GM12892 (cell line): ENCODE measurements at regions not wholly inside any gene's neighbourhood (a gene's known extent, or its start where the extent isn't known, plus 50 kb on each side); places are given as distances from the start of the nearest gene placed in this dataset.

Source experiments
- POLR2A ChIP-seq: IDR thresholded peaks from 2 replicates; pipeline ENCODE4 v1.6.1; 2011; ENCODE audit warnings: low read depth, low read length, control low read depth
- POLR2AphosphoS5 ChIP-seq: IDR thresholded peaks from 2 replicates; pipeline ENCODE4 v1.6.1; 2011; ENCODE audit warnings: low read depth, low read length, control low read depth

GRCh38 chr2:65489269-65489668, 56.9 kb upstream of the SPRED2 start:
- TF ChIP-seq POLR2A: no peak
- TF ChIP-seq POLR2AphosphoS5: no peak
